Natural killer cell (primary cell): ENCODE measurements at regions not wholly inside any gene's neighbourhood (a gene's known extent, or its start where the extent isn't known, plus 50 kb on each side); places are given as distances from the start of the nearest gene placed in this dataset.

Experiments used
- ATAC-seq, 3 donors: fragments of 150-1000 bp in 2 of 3; fragments of 200-7000 bp in 1 of 3; cut with Tn5 transposase; 1 replicate in 1 of 3; 2 replicates in 2 of 3; pipeline ENCODE4 v1.10.0; 2021; ENCODE audit warnings: mild to moderate bottlenecking in 2 of 3, moderate library complexity in 2 of 3
- DNase-seq, 2 donors: peaks; one replicate each; pipeline versions ENCODE4 v3.0.0 to v3.0.0-alpha.2; 2013 to 2021; ENCODE audit warnings: mixed read lengths in 1 of 2
- H3K27ac ChIP-seq: one replicate; pipeline ENCODE4 v1.5.1; 2013; ENCODE audit warnings: mild to moderate bottlenecking, low read length
- H3K27me3 ChIP-seq: one replicate; pipeline ENCODE4 v1.6.1; 2013; ENCODE audit warnings: low read length; ENCODE audit not compliant: control insufficient read depth, insufficient read depth
- H3K36me3 ChIP-seq: one replicate; pipeline ENCODE4 v1.6.1; 2013; ENCODE audit warnings: low read length; ENCODE audit not compliant: control insufficient read depth, insufficient read depth
- H3K4me1 ChIP-seq: one replicate; pipeline ENCODE4 v1.6.1; 2013; ENCODE audit warnings: low read length; ENCODE audit not compliant: control insufficient read depth, insufficient read depth
- H3K4me3 ChIP-seq: one replicate; pipeline ENCODE4 v1.5.1; 2013; ENCODE audit warnings: low read length
- H3K9me3 ChIP-seq: one replicate; pipeline ENCODE4 v1.6.1; 2013; ENCODE audit warnings: low read length; ENCODE audit not compliant: control insufficient read depth, insufficient read depth
- H3K27ac Mint-ChIP-seq, 2 donors: one replicate each; pipeline ENCODE4 v1.8.0; 2022; ENCODE audit warnings: mild to moderate bottlenecking in 2 of 2, mixed read lengths in 2 of 2, moderate library complexity in 1 of 2
- H3K27me3 Mint-ChIP-seq, 2 donors: one replicate each; pipeline ENCODE4 v1.8.0; 2022; ENCODE audit warnings: low read depth in 2 of 2, mixed read lengths in 2 of 2
- H3K36me3 Mint-ChIP-seq: one replicate; pipeline ENCODE4 v1.8.0; 2022; ENCODE audit warnings: mixed read lengths
- H3K4me1 Mint-ChIP-seq, 2 donors: one replicate each; pipeline ENCODE4 v1.8.0; 2022; ENCODE audit warnings: mixed read lengths in 2 of 2
- H3K4me3 Mint-ChIP-seq: one replicate; pipeline ENCODE4 v1.8.0; 2022; ENCODE audit warnings: mild to moderate bottlenecking, moderate library complexity, mixed read lengths
- H3K9me3 Mint-ChIP-seq, 2 donors: one replicate each; pipeline ENCODE4 v1.8.0; 2022; ENCODE audit warnings: mixed read lengths in 2 of 2
- WGBS: methylation state at CpG from one replicate; pipeline ENCODE4 v1.1.7; 2013; ENCODE audit warnings: missing lambda C conversion rate; ENCODE audit not compliant: insufficient coverage; 5-methylcytosine and 5-hydroxymethylcytosine counted together
- intact Hi-C: fragments of 100-400 bp; cut with micrococcal nuclease; formaldehyde crosslinking; loops from one replicate; pipeline ENCODE4 v1.14.2; 2022
- TF ChIP-seq, protein P1 (sequence below): fragments of 200-600 bp; IDR thresholded peaks from one replicate; pipeline ENCODE4 v1.8.0; 2022; ENCODE audit warnings: antibody characterized with exemption

GRCh38 chr7:24133691-24134090 lies 150.3 kb upstream of the NPY start:
- TF ChIP-seq, protein P1, sequence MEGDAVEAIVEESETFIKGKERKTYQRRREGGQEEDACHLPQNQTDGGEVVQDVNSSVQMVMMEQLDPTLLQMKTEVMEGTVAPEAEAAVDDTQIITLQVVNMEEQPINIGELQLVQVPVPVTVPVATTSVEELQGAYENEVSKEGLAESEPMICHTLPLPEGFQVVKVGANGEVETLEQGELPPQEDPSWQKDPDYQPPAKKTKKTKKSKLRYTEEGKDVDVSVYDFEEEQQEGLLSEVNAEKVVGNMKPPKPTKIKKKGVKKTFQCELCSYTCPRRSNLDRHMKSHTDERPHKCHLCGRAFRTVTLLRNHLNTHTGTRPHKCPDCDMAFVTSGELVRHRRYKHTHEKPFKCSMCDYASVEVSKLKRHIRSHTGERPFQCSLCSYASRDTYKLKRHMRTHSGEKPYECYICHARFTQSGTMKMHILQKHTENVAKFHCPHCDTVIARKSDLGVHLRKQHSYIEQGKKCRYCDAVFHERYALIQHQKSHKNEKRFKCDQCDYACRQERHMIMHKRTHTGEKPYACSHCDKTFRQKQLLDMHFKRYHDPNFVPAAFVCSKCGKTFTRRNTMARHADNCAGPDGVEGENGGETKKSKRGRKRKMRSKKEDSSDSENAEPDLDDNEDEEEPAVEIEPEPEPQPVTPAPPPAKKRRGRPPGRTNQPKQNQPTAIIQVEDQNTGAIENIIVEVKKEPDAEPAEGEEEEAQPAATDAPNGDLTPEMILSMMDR = no peak

GRCh38 chr7:24134535-24134934 lies 149.5 kb upstream of the NPY start:
- intact Hi-C loops = no loop called here
- DNase-seq (no peak), ATAC-seq (no peak)
- Histone ChIP-seq H3K4me1 (no peaks in the 10 kb centered on the region), H3K4me3 (no peak overlapping the region), H3K27me3 (no peaks in the 10 kb centered on the region), H3K36me3 (no peaks in the 10 kb centered on the region), H3K9me3 (no peaks in the 10 kb centered on the region), H3K27ac (no peak overlapping the region)
- whole genome bisulfite sequencing = 93% methylated on average over 4 of the region's 4 CpGs
- H3K9me3 Mint-ChIP-seq = no peaks in the 10 kb centered on the region
- H3K4me3 Mint-ChIP-seq = no peak overlapping the region
- H3K27me3 Mint-ChIP-seq = peaks cover 2 to 16% of the 10 kb centered on the region in 2 donors
- TF ChIP-seq, protein P1 = no peak
- H3K27ac Mint-ChIP-seq = no peak overlapping the region
- no peaks in the 10 kb centered on the region for H3K36me3 Mint-ChIP-seq
- H3K4me1 Mint-ChIP-seq = peaks cover 12% of the 10 kb centered on the region in 2 donors

More at GRCh38 chr7:24133691-24134090, 150.3 kb upstream of the NPY start:
- Mint-ChIP-seq H3K36me3 (no peaks in the 10 kb centered on the region), H3K4me3 (no peak overlapping the region), H3K27me3 (peaks cover 8 to 13% of the 10 kb centered on the region in 2 donors), H3K27ac (no peak overlapping the region), H3K4me1 (peaks cover 12% of the 10 kb centered on the region in 2 donors), H3K9me3 (no peaks in the 10 kb centered on the region)
- DNase-seq (no peak), ATAC-seq (no peak)
- Histone ChIP-seq H3K27me3 (no peaks in the 10 kb centered on the region), H3K9me3 (no peaks in the 10 kb centered on the region), H3K4me3 (no peak overlapping the region), H3K36me3 (no peaks in the 10 kb centered on the region), H3K27ac (no peak overlapping the region), H3K4me1 (no peaks in the 10 kb centered on the region)
- 23% methylated on average over 4 of the region's 4 CpGs for WGBS
- intact Hi-C loops = no loop called here

GRCh38 chr7:24135003-24135817 lies 148.8 kb upstream of the NPY start:
- no peak overlapping the region for H3K4me3 ChIP-seq
- WGBS = 25% methylated on average over 4 of the region's 4 CpGs
- no peak for ATAC-seq
- H3K27me3 Mint-ChIP-seq = peaks cover 1 to 16% of the 10 kb centered on the region in 2 donors
- peaks cover 12% of the 10 kb centered on the region in 2 donors for H3K4me1 Mint-ChIP-seq
- intact Hi-C loops = no loop called here
- H3K9me3 ChIP-seq = no peaks in the 10 kb centered on the region
- H3K4me3 Mint-ChIP-seq = no peak overlapping the region
- DNase-seq = no peak
- H3K27me3 ChIP-seq = no peaks in the 10 kb centered on the region
- H3K27ac ChIP-seq = no peak overlapping the region
- H3K9me3 Mint-ChIP-seq = no peaks in the 10 kb centered on the region
- no peaks in the 10 kb centered on the region for H3K36me3 ChIP-seq
- no peaks in the 10 kb centered on the region for H3K4me1 ChIP-seq
- H3K36me3 Mint-ChIP-seq = no peaks in the 10 kb centered on the region
- TF ChIP-seq, protein P1 = no peak
- no peak overlapping the region for H3K27ac Mint-ChIP-seq

DNA sequence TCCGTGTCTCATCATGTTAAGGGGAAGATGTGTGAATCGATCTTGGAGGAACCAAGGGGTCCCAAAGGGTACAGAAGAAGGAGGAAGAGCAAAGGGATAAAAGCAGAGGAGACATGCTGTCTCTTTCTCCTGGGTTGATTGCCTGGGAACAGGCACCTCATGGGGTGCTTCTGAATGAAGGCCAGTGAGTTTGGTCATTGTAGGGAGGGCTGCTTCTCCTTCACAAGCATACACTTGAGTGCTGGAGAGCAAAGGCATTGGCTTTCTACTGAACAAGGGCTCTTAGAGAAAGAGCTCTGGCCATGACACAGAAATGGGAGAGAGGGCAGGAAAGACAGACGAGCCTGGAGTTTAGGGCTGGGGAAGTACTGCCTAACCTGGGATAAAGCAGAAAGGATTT lies 146.7 kb upstream of the NPY start:
- Mint-ChIP-seq H3K27me3 (peaks cover 2 to 11% of the 10 kb centered on the region in 2 donors), H3K9me3 (no peaks in the 10 kb centered on the region), H3K27ac (no peak overlapping the region), H3K4me3 (no peak overlapping the region), H3K36me3 (no peaks in the 10 kb centered on the region), H3K4me1 (peaks cover 12% of the 10 kb centered on the region in 2 donors)
- TF ChIP-seq, protein P1 = no peak
- ATAC-seq (no peak), DNase-seq (no peak)
- Histone ChIP-seq H3K4me3 (no peak overlapping the region), H3K27me3 (no peaks in the 10 kb centered on the region), H3K36me3 (no peaks in the 10 kb centered on the region), H3K9me3 (no peaks in the 10 kb centered on the region), H3K4me1 (no peaks in the 10 kb centered on the region), H3K27ac (no peak overlapping the region)
- intact Hi-C loops = no loop called here
- 81% methylated on average over 3 of the region's 3 CpGs for WGBS
